CD14-positive monocyte (primary cell): ENCODE measurements at regions not wholly inside any gene's neighbourhood (a gene's known extent, or its start where the extent isn't known, plus 50 kb on each side); places are given as distances from the start of the nearest gene placed in this dataset.
"Not testable (repeated sequence)": the region's sequence is repeated elsewhere in the genome, so short reads cannot be mapped to it uniquely, and the experiment has no call there.

Source experiments
- DNase-seq, 3 donors: peaks; one replicate each; pipeline ENCODE4 v3.0.0-alpha.2; 2011 to 2022
- H2AFZ ChIP-seq: 2 replicates; pipeline ENCODE4 v1.6.0; 2012; ENCODE audit warnings: mild to moderate bottlenecking, low read depth, low read length, inconsistent platforms; ENCODE audit not compliant: insufficient read depth, poor library complexity, severe bottlenecking
- H3K27ac ChIP-seq, 2 donors: 1 replicate in 1 of 2; 2 replicates in 1 of 2; pipeline ENCODE4 v1.5.1; 2012 to 2013; ENCODE audit warnings: low read length in 2 of 2, control low read depth in 1 of 2, inconsistent platforms in 1 of 2, low read depth in 1 of 2, mild to moderate bottlenecking in 1 of 2
- H3K27me3 ChIP-seq, 2 donors: one replicate each; pipeline versions ENCODE4 v1.6.0 to v1.6.1; 2011 to 2013; ENCODE audit warnings: low read length in 2 of 2; ENCODE audit not compliant: control insufficient read depth in 2 of 2, insufficient read depth in 2 of 2
- H3K36me3 ChIP-seq, 2 donors: replicated peaks in 1 of 2; 1 replicate in 1 of 2; 2 replicates in 1 of 2; pipeline versions ENCODE4 v1.5.1 to v1.6.1; 2012 to 2013; ENCODE audit warnings: low read length in 2 of 2, control low read depth in 1 of 2, inconsistent platforms in 1 of 2, mild to moderate bottlenecking in 1 of 2; ENCODE audit not compliant: insufficient read depth in 2 of 2, control insufficient read depth in 1 of 2
- H3K4me1 ChIP-seq, 2 donors: 1 replicate in 1 of 2; 2 replicates in 1 of 2; pipeline versions ENCODE4 v1.5.1 to v1.6.1; 2012 to 2013; ENCODE audit warnings: low read length in 2 of 2, control low read depth in 1 of 2, inconsistent platforms in 1 of 2, mild to moderate bottlenecking in 1 of 2, moderate library complexity in 1 of 2; ENCODE audit not compliant: insufficient read depth in 2 of 2, control insufficient read depth in 1 of 2
- H3K4me2 ChIP-seq: replicated peaks from 2 replicates; pipeline ENCODE3; 2012; ENCODE audit warnings: low read length, moderate library complexity, mild to moderate bottlenecking; ENCODE audit not compliant: poor library complexity, severe bottlenecking; ENCODE audit errors: extremely low read depth
- H3K4me3 ChIP-seq, 3 experiments: fragments of 200-600 bp in 1 of 3; sonication (generic) in 1 of 3; replicated peaks in 1 of 3; 1 replicate in 2 of 3; 2 replicates in 1 of 3; pipeline ENCODE4 v1.5.1; 2011 to 2013; ENCODE audit warnings: low read length in 3 of 3, mild to moderate bottlenecking in 3 of 3, control low read depth in 2 of 3, low read depth in 2 of 3, inconsistent platforms in 1 of 3, moderate library complexity in 1 of 3
- H3K79me2 ChIP-seq: 2 replicates; pipeline ENCODE4 v1.6.0; 2012; ENCODE audit warnings: mild to moderate bottlenecking, control low read depth, inconsistent platforms, low read length, moderate library complexity; ENCODE audit not compliant: insufficient read depth
- H3K9ac ChIP-seq: 2 replicates; pipeline ENCODE4 v1.6.0; 2017; ENCODE audit warnings: low read length, mild to moderate bottlenecking; ENCODE audit not compliant: insufficient read depth, poor library complexity, severe bottlenecking
- H3K9me3 ChIP-seq, 2 donors: replicated peaks in 1 of 2; 1 replicate in 1 of 2; 2 replicates in 1 of 2; pipeline versions ENCODE4 v1.5.1 to v1.6.1; 2012 to 2013; ENCODE audit warnings: low read length in 2 of 2, control low read depth in 1 of 2; ENCODE audit not compliant: control insufficient read depth in 1 of 2, insufficient read depth in 1 of 2
- H4K20me1 ChIP-seq: 2 replicates; pipeline ENCODE4 v1.6.0; 2012; ENCODE audit warnings: mild to moderate bottlenecking, low read length, control low read depth, moderate library complexity; ENCODE audit not compliant: insufficient read depth
- H3K27ac Mint-ChIP-seq, 7 donors: one replicate each; pipeline ENCODE4 v1.8.0; 2020; ENCODE audit warnings: mild to moderate bottlenecking in 7 of 7, mixed read lengths in 7 of 7, moderate library complexity in 6 of 7, inconsistent platforms in 2 of 7
- H3K27me3 Mint-ChIP-seq, 3 donors: one replicate each; pipeline ENCODE4 v1.8.0; 2021 to 2022; ENCODE audit warnings: low read depth in 3 of 3, mild to moderate bottlenecking in 3 of 3, mixed read lengths in 3 of 3, moderate library complexity in 3 of 3, inconsistent platforms in 1 of 3
- H3K36me3 Mint-ChIP-seq, 2 donors: one replicate each; pipeline ENCODE4 v1.8.0; 2020; ENCODE audit warnings: mixed read lengths in 2 of 2, inconsistent platforms in 1 of 2, mild to moderate bottlenecking in 1 of 2
- H3K4me1 Mint-ChIP-seq: one replicate; pipeline ENCODE4 v1.8.0; 2020; ENCODE audit warnings: mild to moderate bottlenecking, mixed read lengths
- H3K4me3 Mint-ChIP-seq, 2 donors: one replicate each; pipeline ENCODE4 v1.8.0; 2020; ENCODE audit warnings: mild to moderate bottlenecking in 2 of 2, mixed read lengths in 2 of 2, moderate library complexity in 1 of 2
- H3K9me3 Mint-ChIP-seq, 7 donors: one replicate each; pipeline ENCODE4 v1.8.0; 2020 to 2022; ENCODE audit warnings: mixed read lengths in 7 of 7, mild to moderate bottlenecking in 6 of 7, moderate library complexity in 6 of 7, inconsistent platforms in 2 of 7
- CTCF ChIP-seq: fragments of 200-600 bp; IDR thresholded peaks from one replicate; pipeline ENCODE4 v1.8.0; 2022; ENCODE audit warnings: antibody characterized with exemption, mild to moderate bottlenecking
- WGBS: methylation state at CpG from one replicate; pipeline ENCODE4 v1.1.5; 2013; ENCODE audit warnings: missing lambda C conversion rate; ENCODE audit not compliant: insufficient coverage; 5-methylcytosine and 5-hydroxymethylcytosine counted together
- intact Hi-C, 2 donors: fragments of 100-400 bp; cut with micrococcal nuclease; formaldehyde crosslinking; loops; one replicate each; pipeline versions ENCODE4 v1.15.0 to v1.15.1; 2023

GRCh38 chrX:13404777-13405176 is 84.9 kb upstream of the ATXN3L start:
- intact Hi-C loops, H3K27me3 ChIP-seq, H3K4me3 ChIP-seq, H2AFZ ChIP-seq, H3K4me3 Mint-ChIP-seq, H3K9ac ChIP-seq, H3K36me3 Mint-ChIP-seq, H3K27ac ChIP-seq, H3K79me2 ChIP-seq, H4K20me1 ChIP-seq, H3K4me1 Mint-ChIP-seq, H3K27ac Mint-ChIP-seq, H3K4me2 ChIP-seq, H3K36me3 ChIP-seq, H3K4me1 ChIP-seq, H3K9me3 ChIP-seq, DNase-seq: not testable (repeated sequence)
- peaks cover 0 to 24% (median 10%) of the 10 kb centered on the region in 7 donors for H3K9me3 Mint-ChIP-seq
- WGBS, result 7% methylated on average over 3 of the region's 7 CpGs
- H3K27me3 Mint-ChIP-seq, result peaks cover 0 to 19% (median 0%) of the 10 kb centered on the region in 3 donors

DNA sequence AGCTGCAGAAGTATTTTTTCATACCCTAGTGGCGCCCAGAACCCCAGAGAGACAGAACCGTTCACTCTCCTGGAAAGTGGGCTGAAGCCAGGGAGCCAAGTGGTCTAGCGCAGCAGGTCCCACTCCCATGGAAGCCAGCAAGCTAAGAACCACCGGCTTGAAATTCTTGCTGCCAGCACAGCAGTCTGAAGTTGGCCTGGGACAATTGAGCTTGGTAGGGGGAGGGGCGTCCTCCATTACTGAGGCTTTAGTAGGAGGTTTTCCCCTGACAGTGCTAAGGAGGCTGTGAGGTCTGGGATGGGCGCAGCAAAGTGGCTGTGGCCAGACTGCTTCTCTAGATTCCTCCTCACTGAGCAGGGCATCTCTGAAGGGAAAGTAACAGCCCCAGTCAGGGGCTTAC is 84.5 kb upstream of the ATXN3L start:
- no peak overlapping the region for H3K9ac ChIP-seq
- H2AFZ ChIP-seq, result no peak overlapping the region
- no peaks in the 10 kb centered on the region for H3K9me3 ChIP-seq
- Mint-ChIP-seq H3K4me3 (no peak overlapping the region), H3K27ac (no peak overlapping the region), H3K36me3 (no peaks in the 10 kb centered on the region), H3K4me1 (peaks cover 5% of the 10 kb centered on the region), H3K27me3 (peaks cover 0 to 20% (median 0%) of the 10 kb centered on the region in 3 donors), H3K9me3 (peaks cover 0 to 26% (median 10%) of the 10 kb centered on the region in 7 donors)
- no peaks in the 10 kb centered on the region for H4K20me1 ChIP-seq
- H3K4me1 ChIP-seq, result no peaks in the 10 kb centered on the region
- DNase-seq, result no peak
- WGBS, result 82% methylated on average over 2 of the region's 6 CpGs
- intact Hi-C loops, result no loop called here
- no peak overlapping the region for H3K4me3 ChIP-seq
- TF ChIP-seq CTCF, result no peak
- no peaks in the 10 kb centered on the region for H3K79me2 ChIP-seq
- H3K36me3 ChIP-seq, result no peaks in the 10 kb centered on the region
- no peak overlapping the region for H3K27ac ChIP-seq
- H3K27me3 ChIP-seq, result peaks cover 0 to 2% of the 10 kb centered on the region in 2 donors
- H3K4me2 ChIP-seq, result no peak overlapping the region
